HepG2 (cell line): ENCODE measurements at regions not wholly inside any gene's neighbourhood (a gene's known extent, or its start where the extent isn't known, plus 50 kb on each side); places are given as distances from the start of the nearest gene placed in this dataset.

ENCODE experiments used
- ATAC-seq: fragments of 200-7000 bp; cut with Tn5 transposase; 3 replicates; pipeline ENCODE4 v1.9.1; 2020; ENCODE audit warnings: mild to moderate bottlenecking, moderate library complexity
- BruUV-seq: library from RNA; stranded (reverse); fragments of 400-500 nt; replicated peaks from 2 replicates; lab custom pipeline; 2021; lab: Mats Ljungman, UMichigan
- CTCF ChIA-PET: fragments of 300-600 bp; formaldehyde crosslinking; extraction: SDS; loops from one replicate; lab custom pipeline; 2021; ENCODE audit warnings: low total read pairs, inconsistent platforms, low intra/inter-chr PET ratio; lab: Yijun Ruan, JAX
- POLR2A ChIA-PET: fragments of 350-600 bp; sonication (Branson Sonifier 250); formaldehyde crosslinking; loops from one replicate; lab custom pipeline; 2020; ENCODE audit warnings: antibody characterized with exemption, inconsistent platforms; lab: Yijun Ruan, JAX
- DNase-seq: peaks from one replicate; pipeline ENCODE4 v3.0.0-alpha.2; 2015; ENCODE audit warnings: low spot score
- FAIRE-seq: peaks from 3 replicates; lab custom pipeline; 2011; peaks lifted over from hg19 to GRCh38; lab: Jason Lieb, UNC
- H2AFZ ChIP-seq: one replicate; pipeline ENCODE4 v1.6.1; 2011; ENCODE audit warnings: low read length, inconsistent platforms
- H3K27ac ChIP-seq: fragments of 300-600 bp; 3 replicates; pipeline ENCODE4 v1.8.0; 2011; ENCODE audit warnings: mixed run types, mild to moderate bottlenecking, mixed read lengths, low read length, inconsistent platforms; ENCODE audit not compliant: insufficient read depth; ENCODE audit errors: extremely low read length
- H3K27me3 ChIP-seq, 2 experiments: fragments of 200-600 bp in 1 of 2; 2 replicates in 1 of 2; 3 replicates in 1 of 2; pipeline versions ENCODE4 v1.6.0 to v1.8.0; 2011; ENCODE audit warnings: low read length in 2 of 2, mild to moderate bottlenecking in 2 of 2, moderate library complexity in 2 of 2, inconsistent platforms in 1 of 2; ENCODE audit not compliant: insufficient read depth in 2 of 2, control insufficient read depth in 1 of 2
- H3K36me3 ChIP-seq, 2 experiments: fragments of 200-600 bp in 1 of 2; replicated peaks in 1 of 2; 2 replicates in 1 of 2; 3 replicates in 1 of 2; pipeline versions ENCODE4 v1.5.1 to v1.8.0; 2011; ENCODE audit warnings: low read length in 2 of 2, inconsistent platforms in 1 of 2; ENCODE audit not compliant: insufficient read depth in 2 of 2, control insufficient read depth in 1 of 2
- H3K4me1 ChIP-seq: 2 replicates; pipeline ENCODE4 v1.5.1; 2012; ENCODE audit warnings: low read length, inconsistent platforms; ENCODE audit not compliant: insufficient read depth
- H3K4me2 ChIP-seq: 2 replicates; pipeline ENCODE4 v1.6.0; 2011; ENCODE audit warnings: low read depth, low read length, inconsistent platforms
- H3K4me3 ChIP-seq, 3 experiments: fragments of 200-600 bp in 1 of 3; sonication (generic), shearing (Covaris generic) in 1 of 3; replicated peaks in 1 of 3; 2 replicates each; pipeline ENCODE4 v1.5.1; 2011 to 2016; ENCODE audit warnings: low read length in 3 of 3, inconsistent platforms in 2 of 3, low read depth in 2 of 3, mild to moderate bottlenecking in 2 of 3, control low read depth in 1 of 3, mixed read lengths in 1 of 3; ENCODE audit not compliant: insufficient read depth in 1 of 3
- H3K79me2 ChIP-seq: one replicate; pipeline ENCODE4 v1.6.1; 2011; ENCODE audit warnings: low read length, inconsistent platforms; ENCODE audit not compliant: insufficient read depth
- H3K9ac ChIP-seq: 2 replicates; pipeline ENCODE4 v1.6.0; 2011; ENCODE audit warnings: mild to moderate bottlenecking, low read depth, low read length, inconsistent platforms; ENCODE audit not compliant: insufficient read depth
- H3K9me3 ChIP-seq: 2 replicates; pipeline ENCODE4 v1.5.1; 2012; ENCODE audit warnings: mild to moderate bottlenecking, low read length
- H4K20me1 ChIP-seq: 2 replicates; pipeline ENCODE4 v1.6.0; 2011; ENCODE audit warnings: inconsistent platforms, mild to moderate bottlenecking, low read length, moderate library complexity; ENCODE audit not compliant: insufficient read depth
- BCL3 ChIP-seq: sonication (generic); formaldehyde crosslinking; IDR thresholded peaks from 2 replicates; pipeline ENCODE4 v1.5.1; 2020; ENCODE audit warnings: mild to moderate bottlenecking, missing genetic modification reagents, moderate library complexity
- FOXJ3 ChIP-seq: sonication (generic); formaldehyde crosslinking; IDR thresholded peaks from 2 replicates; pipeline ENCODE4 v1.4.0; 2020; ENCODE audit warnings: missing genetic modification reagents, mild to moderate bottlenecking, borderline replicate concordance
- FOXO4 ChIP-seq: sonication (generic); formaldehyde crosslinking; conservative IDR thresholded peaks from 2 replicates; pipeline ENCODE4 v1.8.1; 2023; ENCODE audit warnings: missing genetic modification reagents
- MIXL1 ChIP-seq: IDR thresholded peaks from 2 replicates; pipeline ENCODE4 v1.6.1; 2016
- MTF1 ChIP-seq: sonication (generic); formaldehyde crosslinking; IDR thresholded peaks from 2 replicates; pipeline ENCODE4 v1.5.0; 2020; ENCODE audit warnings: missing genetic modification reagents
- SMAD1 ChIP-seq: sonication (generic); formaldehyde crosslinking; IDR thresholded peaks from 2 replicates; pipeline ENCODE4 v1.4.0; 2020; ENCODE audit warnings: missing genetic modification reagents, low read depth, mild to moderate bottlenecking, borderline replicate concordance
- SRY ChIP-seq: sonication (generic); formaldehyde crosslinking; IDR thresholded peaks from 2 replicates; pipeline ENCODE4 v1.8.0; 2022; ENCODE audit warnings: mild to moderate bottlenecking, missing genetic modification reagents
- ZNF160 ChIP-seq: sonication (generic); formaldehyde crosslinking; IDR thresholded peaks from 2 replicates; pipeline ENCODE4 v1.8.0; 2022; ENCODE audit warnings: mild to moderate bottlenecking, inconsistent platforms, missing genetic modification reagents
- ZNF34 ChIP-seq: sonication (generic); formaldehyde crosslinking; IDR thresholded peaks from 2 replicates; pipeline ENCODE4 v1.4.0; 2020; ENCODE audit warnings: mild to moderate bottlenecking, missing genetic modification reagents, borderline replicate concordance
- WGBS: methylation state at CpG from one replicate; pipeline ENCODE4 v1.1.6; 2017; ENCODE audit warnings: low lambda C conversion rate; 5-methylcytosine and 5-hydroxymethylcytosine counted together
- in situ Hi-C: cut with HindIII; loops from 2 replicates; pipeline ENCODE4 v1.10.0; 2017; ENCODE audit warnings: low pct_unique_long_range_greater_than_20kb; ENCODE audit not compliant: extremely low pct_ligation_motif_present
- intact Hi-C: fragments of 100-400 bp; cut with micrococcal nuclease; formaldehyde crosslinking; loops from one replicate; pipeline ENCODE4 v1.10.0; 2022; ENCODE audit not compliant: unreplicated experiment

- BruUV-seq = no TSS peak
- H3K27ac ChIP-seq = no peak overlapping the region
- TF ChIP-seq SRY (no peak), SMAD1 (CRISPR knock-in tag) (no peak), BCL3 (no peak), MIXL1 (CRISPR knock-in tag) (no peak), ZNF34 (CRISPR knock-in tag) (no peak), FOXO4 (CRISPR knock-in tag) (no peak), FOXJ3 (CRISPR knock-in tag) (no peak), MTF1 (no peak), ZNF160 (no peak)
- TF ChIP-seq, all 625 proteins: peak for 0
- Histone ChIP-seq H3K4me2 (no peak overlapping the region), H3K4me3 (no peak overlapping the region), H3K9ac (no peak overlapping the region), H3K27me3 (peaks cover 1 to 22% of the 10 kb centered on the region in 2 experiments; a peak in 3 of 5 replicates), H2AFZ (no peak overlapping the region), H3K79me2 (no peaks in the 10 kb centered on the region), H3K36me3 (no peaks in the 10 kb centered on the region), H3K4me1 (peaks cover 22% of the 10 kb centered on the region), H3K9me3 (no peaks in the 10 kb centered on the region), H4K20me1 (no peaks in the 10 kb centered on the region)
- 67% methylated on average over 36 of the region's 61 CpGs for whole genome bisulfite sequencing
- DNase-seq (no peak), ATAC-seq (no peak), FAIRE-seq (no peak)
- CTCF ChIA-PET = no interaction called here
- in situ Hi-C loops (loop anchor here (10.0 kb wide), 1 partner anchor 1506 kb away; no protein-coding TSS in a partner anchor), intact Hi-C loops (loop anchor here (5.0 kb wide), 1 partner anchor 184 kb away; no protein-coding TSS in a partner anchor)
- POLR2A ChIA-PET = no interaction called here
Measured at GRCh38 chr12:62190689-62191490, 69.3 kb upstream of the USP15 start.
